Endothelial cell of umbilical vein (primary cell): ENCODE measurements at regions not wholly inside any gene's neighbourhood (a gene's known extent, or its start where the extent isn't known, plus 50 kb on each side); places are given as distances from the start of the nearest gene placed in this dataset.

Experiments
- BruUV-seq: library from RNA; stranded (reverse); fragments of 400-500 nt; replicated peaks from 2 replicates; lab custom pipeline; 2021; lab: Mats Ljungman, UMichigan
- CTCF ChIA-PET: fragments of 300-600, 350-600 bp; sonication (Branson Sonifier 250); formaldehyde crosslinking; loops from one replicate; lab custom pipeline; 2021; ENCODE audit warnings: antibody characterized with exemption, inconsistent platforms; lab: Charles Lee
- POLR2A ChIA-PET: fragments of 300-600, 350-600 bp; sonication (Branson Sonifier 250); formaldehyde crosslinking; loops from one replicate; lab custom pipeline; 2021; ENCODE audit warnings: antibody characterized with exemption, inconsistent platforms; lab: Charles Lee
- DNase-seq: peaks from one replicate; pipeline ENCODE4 v3.0.0-alpha.2; 2011; ENCODE audit warnings: low read depth, low spot score
- FAIRE-seq: peaks from 2 replicates; lab custom pipeline; 2011; peaks lifted over from hg19 to GRCh38; lab: Jason Lieb, UNC
- H2AFZ ChIP-seq: 2 replicates; pipeline ENCODE4 v1.6.0; 2012; ENCODE audit warnings: low read depth, low read length, control low read depth, inconsistent platforms
- H3K27ac ChIP-seq: 2 replicates; pipeline ENCODE4 v1.5.1; 2011; ENCODE audit warnings: low read depth, mild to moderate bottlenecking, control low read depth, low read length, moderate library complexity; ENCODE audit not compliant: insufficient read depth
- H3K27me3 ChIP-seq, 2 experiments: 2 replicates each; pipeline versions ENCODE4 v1.6.0 to v1.6.1; 2011; ENCODE audit warnings: low read length in 2 of 2, mixed read lengths in 1 of 2; ENCODE audit not compliant: control insufficient read depth in 2 of 2, insufficient read depth in 2 of 2
- H3K36me3 ChIP-seq, 2 experiments: 2 replicates in 1 of 2; 3 replicates in 1 of 2; pipeline ENCODE4 v1.5.1; 2011; ENCODE audit warnings: low read length in 2 of 2, mild to moderate bottlenecking in 1 of 2, moderate library complexity in 1 of 2; ENCODE audit not compliant: control insufficient read depth in 2 of 2, insufficient read depth in 2 of 2; ENCODE audit errors: extremely low read depth in 1 of 2
- H3K4me1 ChIP-seq: 3 replicates; pipeline ENCODE4 v1.5.1; 2011; ENCODE audit warnings: mild to moderate bottlenecking, low read length; ENCODE audit not compliant: control insufficient read depth, insufficient read depth; ENCODE audit errors: extremely low read depth
- H3K4me2 ChIP-seq: 2 replicates; pipeline ENCODE4 v1.6.1; 2011; ENCODE audit warnings: low read length, control low read depth, mixed read lengths; ENCODE audit not compliant: insufficient read depth
- H3K4me3 ChIP-seq, 3 experiments: fragments of 200-600 bp in 1 of 3; sonication (generic), shearing (Covaris generic) in 1 of 3; replicated peaks in 1 of 3; 2 replicates each; pipeline ENCODE4 v1.5.1; 2011 to 2016; ENCODE audit warnings: control low read depth in 3 of 3, low read length in 3 of 3, mild to moderate bottlenecking in 2 of 3, inconsistent platforms in 1 of 3, low read depth in 1 of 3, moderate library complexity in 1 of 3; ENCODE audit not compliant: insufficient read depth in 1 of 3
- H3K79me2 ChIP-seq: 2 replicates; pipeline ENCODE4 v1.6.0; 2012; ENCODE audit warnings: low read length, inconsistent platforms; ENCODE audit not compliant: control insufficient read depth, insufficient read depth
- H3K9ac ChIP-seq: replicated peaks from 2 replicates; pipeline ENCODE3; 2011; ENCODE audit warnings: low read length, control low read depth; ENCODE audit not compliant: insufficient read depth; ENCODE audit errors: extremely low read depth
- H3K9me1 ChIP-seq: replicated peaks from 3 replicates; pipeline ENCODE4 v1.6.0; 2011; ENCODE audit warnings: mild to moderate bottlenecking, low read length; ENCODE audit not compliant: control insufficient read depth, insufficient read depth; ENCODE audit errors: extremely low read depth
- H3K9me3 ChIP-seq: replicated peaks from 2 replicates; pipeline ENCODE4 v1.5.1; 2012; ENCODE audit warnings: low read length, inconsistent platforms; ENCODE audit not compliant: control insufficient read depth, insufficient read depth
- H4K20me1 ChIP-seq: replicated peaks from 2 replicates; pipeline ENCODE3; 2011; ENCODE audit warnings: mild to moderate bottlenecking, low read length; ENCODE audit not compliant: control insufficient read depth, insufficient read depth; ENCODE audit errors: extremely low read depth
- CTCF ChIP-seq, 2 donors: IDR thresholded peaks; 1 replicate in 1 of 2; 2 replicates in 1 of 2; pipeline ENCODE4 v1.5.1; 2011; ENCODE audit warnings: low read length in 2 of 2, mild to moderate bottlenecking in 2 of 2, moderate library complexity in 2 of 2, control low read depth in 1 of 2, inconsistent platforms in 1 of 2, low read depth in 1 of 2; ENCODE audit not compliant: insufficient read depth in 1 of 2; ENCODE audit errors: extremely low read depth in 1 of 2
- EZH2 ChIP-seq: IDR thresholded peaks from 2 replicates; pipeline ENCODE4 v1.6.1; 2012; ENCODE audit warnings: borderline replicate concordance, low read depth, mild to moderate bottlenecking, moderate library complexity, low read length, inconsistent platforms; ENCODE audit not compliant: severe bottlenecking
- FOS ChIP-seq: IDR thresholded peaks from 2 replicates; pipeline ENCODE4 v1.6.1; 2011; ENCODE audit warnings: mild to moderate bottlenecking, low read length, moderate library complexity, borderline replicate concordance; ENCODE audit not compliant: insufficient read depth
- GATA2 ChIP-seq: IDR thresholded peaks from 2 replicates; pipeline ENCODE4 v1.7.0; 2011; ENCODE audit warnings: low read depth, mild to moderate bottlenecking, moderate library complexity, mixed read lengths, low read length; ENCODE audit not compliant: insufficient read length, insufficient read depth
- JUN ChIP-seq: IDR thresholded peaks from 2 replicates; pipeline ENCODE4 v1.6.1; 2011; ENCODE audit warnings: borderline replicate concordance, low read depth; ENCODE audit not compliant: insufficient read length, insufficient read depth
- MAX ChIP-seq: IDR thresholded peaks from 2 replicates; pipeline ENCODE4 v1.6.1; 2011; ENCODE audit not compliant: insufficient read depth, insufficient read length
- MYC ChIP-seq: IDR thresholded peaks from one replicate; pipeline ENCODE4 v1.6.1; 2011; ENCODE audit warnings: mild to moderate bottlenecking, low read depth, low read length
- POLR2A ChIP-seq: IDR thresholded peaks from 2 replicates; pipeline ENCODE4 v1.6.1; 2012; ENCODE audit warnings: low read depth, mild to moderate bottlenecking, control low read depth, low read length
- POLR2AphosphoS5 ChIP-seq: IDR thresholded peaks from 2 replicates; pipeline ENCODE4 v1.6.1; 2012; ENCODE audit warnings: low read depth, mild to moderate bottlenecking, control low read depth, low read length, moderate library complexity; ENCODE audit not compliant: insufficient read depth
- dilution Hi-C: fragments of 300-500 bp; cut with MboI; formaldehyde crosslinking; loops from one replicate; pipeline ENCODE4 v1.15.0; 2019; ENCODE audit warnings: low sequenced_read_pairs; ENCODE audit not compliant: extremely low pct_ligation_motif_present
- intact Hi-C: fragments of 100-400 bp; cut with micrococcal nuclease; formaldehyde crosslinking; loops from one replicate; pipeline ENCODE4 v1.10.0; 2022

GRCh38 chr16:63008688-63009087 lies 972.5 kb upstream of the CDH8 start:
- Histone ChIP-seq H3K27ac (no peak overlapping the region), H3K4me1 (no peaks in the 10 kb centered on the region), H3K79me2 (no peaks in the 10 kb centered on the region), H2AFZ (no peak overlapping the region), H3K27me3 (no peaks in the 10 kb centered on the region), H3K4me2 (no peak overlapping the region), H3K9me3 (peaks cover 8% of the 10 kb centered on the region), H3K4me3 (no peak overlapping the region), H3K9me1 (no peaks in the 10 kb centered on the region), H3K36me3 (no peaks in the 10 kb centered on the region), H3K9ac (no peak overlapping the region), H4K20me1 (no peaks in the 10 kb centered on the region)
- FAIRE-seq (no peak), DNase-seq (no peak)
- POLR2A ChIA-PET: no interaction called here
- TF ChIP-seq MAX: no peak
- dilution Hi-C loops: no loop called here
- BruUV-seq: no TSS peak
- CTCF ChIA-PET: no interaction called here
- intact Hi-C loops: no loop called here

GRCh38 chr16:63005356-63005755 lies 969.1 kb upstream of the CDH8 start:
- peaks cover 7% of the 10 kb centered on the region for H3K9me3 ChIP-seq
- FAIRE-seq: no peak
- no TSS peak for BruUV-seq
- dilution Hi-C loops (no loop called here), intact Hi-C loops (no loop called here)
- POLR2A ChIA-PET: no interaction called here
- no peak overlapping the region for H3K4me3 ChIP-seq
- no peak for TF ChIP-seq EZH2
- TF ChIP-seq JUN: no peak
- no peak for TF ChIP-seq MYC
- no peak for TF ChIP-seq FOS
- no peak for TF ChIP-seq MAX
- no peak for TF ChIP-seq POLR2AphosphoS5
- TF ChIP-seq GATA2: no peak
- TF ChIP-seq POLR2A: no peak
- TF ChIP-seq CTCF (IDR thresholded peaks at IDR 0.05; ENCODE audit: extremely low read depth in 1 of 2, insufficient read depth in 1 of 2, low read depth in 1 of 2, low read length in 2 of 2): no peak
- no peaks in the 10 kb centered on the region for H3K4me1 ChIP-seq
- H3K9me1 ChIP-seq: no peaks in the 10 kb centered on the region
- no peaks in the 10 kb centered on the region for H3K36me3 ChIP-seq
- no peak overlapping the region for H3K9ac ChIP-seq
- no peaks in the 10 kb centered on the region for H4K20me1 ChIP-seq
- H2AFZ ChIP-seq: no peak overlapping the region
- no peak overlapping the region for H3K27ac ChIP-seq
- CTCF ChIA-PET: no interaction called here
- no peak for DNase-seq
- H3K4me2 ChIP-seq: no peak overlapping the region
- no peaks in the 10 kb centered on the region for H3K79me2 ChIP-seq
- H3K27me3 ChIP-seq: no peaks in the 10 kb centered on the region
